ENCODE measurements at regions not wholly inside any gene's neighbourhood (a gene's known extent, or its start where the extent isn't known, plus 50 kb on each side); places are given as distances from the start of the nearest gene placed in this dataset.

GRCh38 chr17:63350364-63350763, 95.7 kb downstream of the CYB561 start:
- no peaks in the 10 kb centered on the region for H3K27me3 ChIP-seq (ENCODE audit: insufficient read depth, low read length, poor library complexity, severe bottlenecking)
- H3K9me3 Mint-ChIP-seq, result no peaks in the 10 kb centered on the region
- no peak for DNase-seq
- no peaks in the 10 kb centered on the region for H3K4me1 Mint-ChIP-seq
- no peaks in the 10 kb centered on the region for H3K4me1 ChIP-seq (ENCODE audit: insufficient read depth, low read length)
- POLR2A ChIA-PET, result no interaction called here
- CTCF ChIA-PET, result no interaction called here
- peaks cover 0 to 3% of the 10 kb centered on the region in 2 donors for H3K27me3 Mint-ChIP-seq
- peaks cover 0 to 21% (median 4%) of the 10 kb centered on the region in 3 donors for H3K36me3 Mint-ChIP-seq
- H3K27ac ChIP-seq (ENCODE audit: low read depth, low read length), result no peak overlapping the region
- no peak overlapping the region for H3K4me3 ChIP-seq (ENCODE audit: low read length)
- no peaks in the 10 kb centered on the region for H3K9me3 ChIP-seq (ENCODE audit: low read length)
- H3K4me3 Mint-ChIP-seq, result no peak overlapping the region
- no peaks in the 10 kb centered on the region for H3K36me3 ChIP-seq (ENCODE audit: insufficient read depth, low read length)
- no peak overlapping the region for H3K27ac Mint-ChIP-seq

DNA sequence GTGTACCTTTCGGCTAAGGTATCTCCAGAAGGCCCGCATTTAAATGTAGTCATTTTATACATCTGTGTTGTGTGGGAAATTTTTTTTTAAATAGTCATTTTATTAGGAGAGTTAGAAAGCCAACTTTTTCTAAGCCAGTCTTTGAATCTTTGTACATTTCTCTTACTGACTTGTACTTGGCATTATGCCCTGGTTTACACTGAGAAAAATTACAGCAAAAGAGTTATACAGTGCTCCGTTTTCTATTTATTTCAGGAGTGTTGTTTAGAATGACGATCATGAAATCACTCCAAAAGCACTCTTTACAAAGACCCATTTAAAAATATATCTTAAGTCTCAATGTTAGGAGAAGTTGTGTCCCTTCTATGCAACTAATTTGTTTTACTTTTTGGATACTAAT, 91.8 kb downstream of the CYB561 start:
- H3K36me3 Mint-ChIP-seq, result peaks cover 0 to 31% (median 7%) of the 10 kb centered on the region in 3 donors
- no peaks in the 10 kb centered on the region for H3K4me1 ChIP-seq (ENCODE audit: insufficient read depth, low read length)
- no peak overlapping the region for H3K27ac Mint-ChIP-seq
- ChIA-PET POLR2A (no interaction called here), CTCF (no interaction called here)
- no peaks in the 10 kb centered on the region for H3K9me3 ChIP-seq (ENCODE audit: low read length)
- DNase-seq, result no peak
- H3K27me3 ChIP-seq (ENCODE audit: insufficient read depth, low read length, poor library complexity, severe bottlenecking), result no peaks in the 10 kb centered on the region
- H3K4me1 Mint-ChIP-seq, result no peaks in the 10 kb centered on the region
- H3K4me3 ChIP-seq (ENCODE audit: low read length), result no peak overlapping the region
- no peaks in the 10 kb centered on the region for H3K9me3 Mint-ChIP-seq
- H3K4me3 Mint-ChIP-seq, result no peak overlapping the region
- no peak overlapping the region for H3K27ac ChIP-seq (ENCODE audit: low read depth, low read length)
- peaks cover 0 to 3% of the 10 kb centered on the region in 2 donors for H3K27me3 Mint-ChIP-seq
- H3K36me3 ChIP-seq (ENCODE audit: insufficient read depth, low read length), result no peaks in the 10 kb centered on the region

DNA sequence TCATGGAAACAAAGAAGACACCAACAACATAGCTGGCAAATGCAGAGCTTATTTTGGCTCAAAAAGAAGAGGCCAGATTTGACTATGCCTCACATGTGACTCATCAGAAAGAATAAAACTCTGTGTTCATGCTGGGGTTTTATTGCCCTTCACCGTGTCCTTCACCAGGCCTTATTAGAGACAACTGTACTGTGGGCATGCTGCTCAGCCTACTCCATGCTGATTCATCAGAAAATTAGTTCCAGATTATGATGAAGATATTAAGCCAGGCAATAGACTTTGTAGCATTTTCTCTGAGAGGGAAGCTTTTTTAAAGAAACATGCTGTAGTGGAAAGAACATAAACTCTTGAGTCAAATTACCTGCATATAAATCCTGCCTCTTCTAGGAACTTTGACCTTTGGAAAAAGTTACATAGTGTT, 89.8 kb downstream of the CYB561 start:
- H3K9me3 ChIP-seq (ENCODE audit: low read length), result no peaks in the 10 kb centered on the region
- Mint-ChIP-seq H3K27me3 (peaks cover 0 to 3% of the 10 kb centered on the region in 2 donors), H3K4me1 (no peaks in the 10 kb centered on the region), H3K9me3 (no peaks in the 10 kb centered on the region), H3K27ac (no peak overlapping the region), H3K36me3 (peaks cover 4 to 30% (median 7%) of the 10 kb centered on the region in 3 donors), H3K4me3 (no peak overlapping the region)
- no peaks in the 10 kb centered on the region for H3K27me3 ChIP-seq (ENCODE audit: insufficient read depth, low read length, poor library complexity, severe bottlenecking)
- H3K4me1 ChIP-seq (ENCODE audit: insufficient read depth, low read length), result no peaks in the 10 kb centered on the region
- POLR2A ChIA-PET, result no interaction called here
- CTCF ChIA-PET, result no interaction called here
- no peak for DNase-seq
- no peaks in the 10 kb centered on the region for H3K36me3 ChIP-seq (ENCODE audit: insufficient read depth, low read length)
- no peak overlapping the region for H3K4me3 ChIP-seq (ENCODE audit: low read length)
- no peak overlapping the region for H3K27ac ChIP-seq (ENCODE audit: low read depth, low read length)

GRCh38 chr17:63358111-63358839, 87.8 kb downstream of the CYB561 start:
- Histone ChIP-seq H3K9me3 (ENCODE audit: low read length) (no peaks in the 10 kb centered on the region), H3K4me1 (ENCODE audit: insufficient read depth, low read length) (no peaks in the 10 kb centered on the region), H3K27me3 (ENCODE audit: insufficient read depth, low read length, poor library complexity, severe bottlenecking) (no peaks in the 10 kb centered on the region), H3K4me3 (ENCODE audit: low read length) (no peak overlapping the region), H3K27ac (ENCODE audit: low read depth, low read length) (no peak overlapping the region), H3K36me3 (ENCODE audit: insufficient read depth, low read length) (no peaks in the 10 kb centered on the region)
- H3K4me1 Mint-ChIP-seq, result no peaks in the 10 kb centered on the region
- H3K27me3 Mint-ChIP-seq, result peaks cover 0 to 3% of the 10 kb centered on the region in 2 donors
- H3K36me3 Mint-ChIP-seq, result peaks cover 4 to 25% (median 4%) of the 10 kb centered on the region in 3 donors
- DNase-seq, result no peak
- CTCF ChIA-PET, result no interaction called here
- H3K27ac Mint-ChIP-seq, result no peak overlapping the region
- POLR2A ChIA-PET, result no interaction called here
- H3K4me3 Mint-ChIP-seq, result no peak overlapping the region
- no peaks in the 10 kb centered on the region for H3K9me3 Mint-ChIP-seq

- Mint-ChIP-seq H3K9me3 (no peaks in the 10 kb centered on the region), H3K27me3 (peaks cover 0 to 3% of the 10 kb centered on the region in 2 donors), H3K36me3 (peaks cover 4 to 23% (median 4%) of the 10 kb centered on the region in 3 donors), H3K4me1 (no peaks in the 10 kb centered on the region), H3K27ac (no peak overlapping the region), H3K4me3 (no peak overlapping the region)
- DNase-seq, result no peak
- H3K4me3 ChIP-seq (ENCODE audit: low read length), result no peak overlapping the region
- no peak overlapping the region for H3K27ac ChIP-seq (ENCODE audit: low read depth, low read length)
- H3K9me3 ChIP-seq (ENCODE audit: low read length), result no peaks in the 10 kb centered on the region
- H3K4me1 ChIP-seq (ENCODE audit: insufficient read depth, low read length), result no peaks in the 10 kb centered on the region
- H3K27me3 ChIP-seq (ENCODE audit: insufficient read depth, low read length, poor library complexity, severe bottlenecking), result no peaks in the 10 kb centered on the region
- ChIA-PET POLR2A (no interaction called here), CTCF (no interaction called here)
- no peaks in the 10 kb centered on the region for H3K36me3 ChIP-seq (ENCODE audit: insufficient read depth, low read length)
These were observed 87.2 kb downstream of the CYB561 start for GRCh38 chr17:63358956-63359355.

- Histone ChIP-seq H3K27ac (ENCODE audit: low read depth, low read length) (no peak overlapping the region), H3K4me1 (ENCODE audit: insufficient read depth, low read length) (no peaks in the 10 kb centered on the region), H3K4me3 (ENCODE audit: low read length) (no peak overlapping the region), H3K27me3 (ENCODE audit: insufficient read depth, low read length, poor library complexity, severe bottlenecking) (no peaks in the 10 kb centered on the region), H3K36me3 (ENCODE audit: insufficient read depth, low read length) (no peaks in the 10 kb centered on the region), H3K9me3 (ENCODE audit: low read length) (no peaks in the 10 kb centered on the region)
- POLR2A ChIA-PET, result interaction anchor here (0.6 kb wide), 1 partner anchor 231 kb away, joined by 3 read pairs; no protein-coding TSS in a partner anchor
- Mint-ChIP-seq H3K9me3 (no peaks in the 10 kb centered on the region), H3K4me1 (no peaks in the 10 kb centered on the region), H3K36me3 (peaks cover 4 to 14% (median 6%) of the 10 kb centered on the region in 3 donors), H3K4me3 (no peak overlapping the region), H3K27me3 (peaks cover 0 to 3% of the 10 kb centered on the region in 2 donors), H3K27ac (no peak overlapping the region)
- no peak for DNase-seq
- CTCF ChIA-PET, result no interaction called here
These were observed 84.9 kb downstream of the CYB561 start for GRCh38 chr17:63361182-63361581.

DNA sequence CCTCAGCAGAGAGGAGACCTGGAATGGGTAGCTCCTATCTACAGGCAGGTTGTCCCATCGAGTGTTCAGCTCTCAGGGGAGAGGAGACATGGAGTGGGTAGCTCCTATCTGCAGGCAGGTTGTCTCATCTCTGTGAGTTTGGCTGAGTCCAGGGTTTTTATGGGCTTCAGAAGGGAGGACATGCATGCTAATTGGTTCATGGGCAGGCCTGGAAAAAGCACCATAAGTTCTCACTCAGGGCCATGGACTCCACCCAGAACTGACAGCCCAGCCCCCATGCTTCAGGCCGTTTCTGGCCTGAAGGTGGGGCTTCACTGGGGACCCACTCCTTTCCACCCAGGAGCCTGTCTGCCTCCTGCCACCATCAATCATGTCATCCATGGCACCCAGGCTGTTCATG, 84.0 kb downstream of the CYB561 start:
- Mint-ChIP-seq H3K4me3 (no peak overlapping the region), H3K27me3 (peaks cover 0 to 3% of the 10 kb centered on the region in 2 donors), H3K36me3 (peaks cover 4 to 9% (median 6%) of the 10 kb centered on the region in 3 donors), H3K27ac (no peak overlapping the region), H3K9me3 (no peaks in the 10 kb centered on the region), H3K4me1 (no peaks in the 10 kb centered on the region)
- no peaks in the 10 kb centered on the region for H3K9me3 ChIP-seq (ENCODE audit: low read length)
- ChIA-PET POLR2A (no interaction called here), CTCF (no interaction called here)
- H3K27ac ChIP-seq (ENCODE audit: low read depth, low read length), result no peak overlapping the region
- H3K36me3 ChIP-seq (ENCODE audit: insufficient read depth, low read length), result no peaks in the 10 kb centered on the region
- no peak for DNase-seq
- no peak overlapping the region for H3K4me3 ChIP-seq (ENCODE audit: low read length)
- H3K27me3 ChIP-seq (ENCODE audit: insufficient read depth, low read length, poor library complexity, severe bottlenecking), result no peaks in the 10 kb centered on the region
- no peaks in the 10 kb centered on the region for H3K4me1 ChIP-seq (ENCODE audit: insufficient read depth, low read length)

GRCh38 chr17:63364387-63364786, 81.7 kb downstream of the CYB561 start:
- Histone ChIP-seq H3K27me3 (ENCODE audit: insufficient read depth, low read length, poor library complexity, severe bottlenecking) (no peaks in the 10 kb centered on the region), H3K4me3 (ENCODE audit: low read length) (no peak overlapping the region), H3K36me3 (ENCODE audit: insufficient read depth, low read length) (no peaks in the 10 kb centered on the region), H3K27ac (ENCODE audit: low read depth, low read length) (no peak overlapping the region), H3K9me3 (ENCODE audit: low read length) (no peaks in the 10 kb centered on the region), H3K4me1 (ENCODE audit: insufficient read depth, low read length) (no peaks in the 10 kb centered on the region)
- Mint-ChIP-seq H3K4me1 (no peaks in the 10 kb centered on the region), H3K4me3 (no peak overlapping the region), H3K27me3 (peaks cover 0 to 3% of the 10 kb centered on the region in 2 donors), H3K36me3 (peaks cover 2 to 9% (median 4%) of the 10 kb centered on the region in 3 donors), H3K9me3 (no peaks in the 10 kb centered on the region), H3K27ac (no peak overlapping the region)
- ChIA-PET POLR2A (no interaction called here), CTCF (no interaction called here)
- no peak for DNase-seq

Measured in CD8-positive, alpha-beta memory T cell (primary cell).